ENCODE measurements at regions not wholly inside any gene's neighbourhood (a gene's known extent, or its start where the extent isn't known, plus 50 kb on each side); places are given as distances from the start of the nearest gene placed in this dataset.

DNA sequence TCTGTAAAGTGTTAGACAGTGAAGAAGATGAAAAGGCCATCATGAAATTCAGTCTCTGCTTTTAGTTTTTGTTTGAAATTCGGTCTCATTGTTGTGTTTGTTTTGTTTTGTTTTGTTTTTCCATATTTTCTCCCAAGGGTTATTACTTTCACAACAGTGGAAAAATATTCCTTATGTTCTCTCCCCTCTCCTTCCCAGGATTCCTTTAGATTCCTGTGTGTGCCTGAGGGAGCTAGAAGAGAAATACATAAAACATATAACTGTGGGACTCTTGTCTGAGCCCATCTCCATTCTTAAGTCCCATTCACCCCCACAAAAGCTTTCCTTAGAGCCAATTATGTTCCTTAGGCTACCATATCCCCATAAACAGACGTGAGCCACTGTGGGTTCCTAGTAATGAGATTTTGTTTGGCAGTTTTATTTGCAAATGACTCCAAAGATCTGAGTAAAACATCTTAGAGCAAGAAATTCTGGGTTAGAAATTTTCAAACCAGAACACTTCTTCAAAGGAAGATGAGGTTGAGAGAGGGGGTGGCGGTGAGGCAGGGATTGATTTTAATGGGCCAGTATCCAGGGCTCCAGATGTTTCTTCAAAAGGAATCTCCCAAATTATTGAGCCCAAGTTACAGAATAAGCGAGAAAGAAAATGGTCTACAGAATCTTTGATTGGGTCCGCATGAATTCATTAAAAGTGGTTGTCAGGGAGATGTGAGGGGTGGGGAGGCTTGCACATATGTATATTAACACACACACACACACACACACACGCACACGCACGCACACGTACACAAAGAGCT is 157.8 kb upstream of the TNP1 start:
- H3K36me3 ChIP-seq (ENCODE audit: control insufficient read depth, insufficient read depth, low read length): no peaks in the 10 kb centered on the region
- no peak overlapping the region for H3K4me3 ChIP-seq (ENCODE audit: low read depth, low read length)
- no peaks in the 10 kb centered on the region for H3K9me3 ChIP-seq (ENCODE audit: control insufficient read depth, low read length)
- no peaks in the 10 kb centered on the region for H3K79me2 ChIP-seq
- H3K9ac ChIP-seq: no peak overlapping the region
- no peak overlapping the region for H3K27ac ChIP-seq
- no peaks in the 10 kb centered on the region for H3K27me3 ChIP-seq (ENCODE audit: control insufficient read depth, insufficient read depth, low read length)
- H3K4me2 ChIP-seq (ENCODE audit: low read length): no peak overlapping the region
- TF ChIP-seq, protein P1, sequence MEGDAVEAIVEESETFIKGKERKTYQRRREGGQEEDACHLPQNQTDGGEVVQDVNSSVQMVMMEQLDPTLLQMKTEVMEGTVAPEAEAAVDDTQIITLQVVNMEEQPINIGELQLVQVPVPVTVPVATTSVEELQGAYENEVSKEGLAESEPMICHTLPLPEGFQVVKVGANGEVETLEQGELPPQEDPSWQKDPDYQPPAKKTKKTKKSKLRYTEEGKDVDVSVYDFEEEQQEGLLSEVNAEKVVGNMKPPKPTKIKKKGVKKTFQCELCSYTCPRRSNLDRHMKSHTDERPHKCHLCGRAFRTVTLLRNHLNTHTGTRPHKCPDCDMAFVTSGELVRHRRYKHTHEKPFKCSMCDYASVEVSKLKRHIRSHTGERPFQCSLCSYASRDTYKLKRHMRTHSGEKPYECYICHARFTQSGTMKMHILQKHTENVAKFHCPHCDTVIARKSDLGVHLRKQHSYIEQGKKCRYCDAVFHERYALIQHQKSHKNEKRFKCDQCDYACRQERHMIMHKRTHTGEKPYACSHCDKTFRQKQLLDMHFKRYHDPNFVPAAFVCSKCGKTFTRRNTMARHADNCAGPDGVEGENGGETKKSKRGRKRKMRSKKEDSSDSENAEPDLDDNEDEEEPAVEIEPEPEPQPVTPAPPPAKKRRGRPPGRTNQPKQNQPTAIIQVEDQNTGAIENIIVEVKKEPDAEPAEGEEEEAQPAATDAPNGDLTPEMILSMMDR (IDR thresholded peaks at IDR 0.05): no peak
- no peak overlapping the region for H2AFZ ChIP-seq
- no peaks in the 10 kb centered on the region for H3K4me1 ChIP-seq

DNA sequence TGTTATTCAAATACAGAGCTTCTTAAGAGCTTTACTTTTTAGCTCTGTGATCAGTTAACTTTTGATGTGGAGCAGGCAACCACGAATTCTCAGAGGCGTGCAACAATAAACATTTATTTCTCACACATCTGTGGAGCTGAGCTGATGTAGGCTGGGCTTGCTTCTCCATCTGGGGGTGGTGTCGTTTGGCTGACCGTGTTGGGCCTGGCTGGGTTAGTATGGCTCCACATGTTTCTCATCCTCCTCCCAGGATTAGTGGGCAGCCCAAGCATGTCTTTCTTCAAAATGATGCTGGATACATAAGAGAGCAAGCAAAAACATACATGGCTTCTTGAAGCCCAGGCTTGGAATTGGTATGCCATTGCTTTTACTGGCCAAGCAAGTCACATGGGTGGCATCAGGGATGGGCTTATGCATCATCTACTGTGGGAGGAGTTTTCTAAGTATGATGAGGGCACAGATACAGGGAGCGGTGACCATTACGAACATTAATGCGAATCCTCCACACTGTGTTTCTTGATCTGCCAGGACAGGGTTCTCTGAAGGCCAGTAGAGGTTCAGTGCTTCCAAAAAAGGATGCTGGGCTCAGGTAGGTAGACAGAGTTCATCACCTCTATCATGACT is 157.0 kb upstream of the TNP1 start:
- H3K27ac ChIP-seq: no peak overlapping the region
- TF ChIP-seq, protein P1 (IDR thresholded peaks at IDR 0.05): no peak

DNA sequence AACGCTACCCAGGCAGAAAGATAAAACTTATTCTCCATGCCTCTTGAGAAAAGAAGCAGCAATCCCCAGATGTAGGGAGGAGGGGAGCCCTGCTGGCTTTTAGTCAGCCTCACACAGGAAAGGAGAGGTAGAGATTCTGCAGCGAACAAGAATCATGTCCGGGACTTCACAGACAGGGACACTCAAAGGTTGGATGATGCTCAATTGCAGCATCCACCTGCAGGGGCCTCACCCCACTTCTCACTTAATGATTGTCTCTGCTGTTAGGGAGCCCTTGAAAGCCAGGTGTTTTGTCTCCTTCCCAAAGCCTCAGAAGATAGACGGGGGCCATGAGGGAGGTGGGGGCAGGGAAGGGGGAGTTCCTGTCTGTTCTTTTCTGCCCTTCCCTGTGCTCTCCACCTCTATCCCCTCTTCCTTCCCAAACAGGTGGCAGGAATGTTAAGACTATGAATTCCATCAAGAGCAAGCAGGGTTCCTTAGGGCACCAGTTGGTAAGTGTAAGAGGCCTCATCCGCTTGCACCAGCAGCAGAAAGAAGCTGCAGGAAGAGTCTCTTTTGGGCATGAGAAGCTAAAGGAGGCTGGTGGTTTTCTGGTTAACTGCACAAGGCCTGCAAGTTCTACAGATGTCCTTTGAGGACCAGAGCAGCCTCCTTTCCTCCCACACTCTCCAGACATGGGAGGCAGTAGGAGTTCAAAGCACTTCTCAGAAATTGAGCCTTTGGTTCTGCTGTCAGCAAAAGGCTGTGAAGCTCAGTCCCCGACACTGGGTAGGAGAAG is 154.7 kb upstream of the TNP1 start:
- H2AFZ ChIP-seq: no peak overlapping the region
- TF ChIP-seq, protein P1 (IDR thresholded peaks at IDR 0.05): no peak
- no peak overlapping the region for H3K27ac ChIP-seq
- H3K27me3 ChIP-seq (ENCODE audit: control insufficient read depth, insufficient read depth, low read length): no peaks in the 10 kb centered on the region
- no peaks in the 10 kb centered on the region for H3K79me2 ChIP-seq
- no peaks in the 10 kb centered on the region for H3K4me1 ChIP-seq
- H3K9me3 ChIP-seq (ENCODE audit: control insufficient read depth, low read length): no peaks in the 10 kb centered on the region
- no peak overlapping the region for H3K4me3 ChIP-seq (ENCODE audit: low read depth, low read length)
- no peak overlapping the region for H3K4me2 ChIP-seq (ENCODE audit: low read length)
- no peak overlapping the region for H3K9ac ChIP-seq
- no peaks in the 10 kb centered on the region for H3K36me3 ChIP-seq (ENCODE audit: control insufficient read depth, insufficient read depth, low read length)

More for the DNA sequence above, 157.0 kb upstream of the TNP1 start:
- Histone ChIP-seq H3K79me2 (no peaks in the 10 kb centered on the region), H3K9ac (no peak overlapping the region), H3K36me3 (ENCODE audit: control insufficient read depth, insufficient read depth, low read length) (no peaks in the 10 kb centered on the region), H3K27me3 (ENCODE audit: control insufficient read depth, insufficient read depth, low read length) (no peaks in the 10 kb centered on the region), H3K9me3 (ENCODE audit: control insufficient read depth, low read length) (no peaks in the 10 kb centered on the region), H3K4me1 (no peaks in the 10 kb centered on the region), H3K4me3 (ENCODE audit: low read depth, low read length) (no peak overlapping the region), H2AFZ (no peak overlapping the region), H3K4me2 (ENCODE audit: low read length) (no peak overlapping the region)

DNA sequence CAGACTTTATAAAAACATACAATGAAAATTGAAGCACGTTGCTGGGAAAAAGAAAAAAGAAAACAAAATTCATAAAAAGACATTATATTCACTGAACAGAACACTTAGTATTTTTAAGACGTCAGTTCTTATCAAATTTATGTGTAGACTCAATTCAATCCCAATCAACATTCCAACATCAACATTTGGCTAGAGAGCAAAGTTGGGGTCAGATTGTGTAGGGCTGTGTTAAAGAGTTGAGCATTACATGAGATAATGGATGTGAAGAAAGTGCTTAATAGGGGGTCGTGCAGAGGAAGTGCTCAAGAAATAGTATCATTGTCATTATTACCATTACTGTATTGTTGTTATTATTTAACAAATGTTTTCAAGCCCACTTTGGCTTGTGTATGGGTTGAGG is 154.1 kb upstream of the TNP1 start:
- Histone ChIP-seq H3K27me3 (ENCODE audit: control insufficient read depth, insufficient read depth, low read length) (no peaks in the 10 kb centered on the region), H3K36me3 (ENCODE audit: control insufficient read depth, insufficient read depth, low read length) (no peaks in the 10 kb centered on the region), H3K4me3 (ENCODE audit: low read depth, low read length) (no peak overlapping the region), H2AFZ (no peak overlapping the region), H3K27ac (no peak overlapping the region), H3K9me3 (ENCODE audit: control insufficient read depth, low read length) (no peaks in the 10 kb centered on the region), H3K4me1 (no peaks in the 10 kb centered on the region), H3K4me2 (ENCODE audit: low read length) (no peak overlapping the region), H3K9ac (no peak overlapping the region), H3K79me2 (no peaks in the 10 kb centered on the region)
- TF ChIP-seq, protein P1 (IDR thresholded peaks at IDR 0.05): no peak
